Breast epithelium (tissue), 3 donors: ENCODE measurements at regions not wholly inside any gene's neighbourhood (a gene's known extent, or its start where the extent isn't known, plus 50 kb on each side); places are given as distances from the start of the nearest gene placed in this dataset.

Experiments used
- CTCF ChIP-seq, 3 donors: fragments of 450-650 bp; IDR thresholded peaks; one replicate each; pipeline ENCODE4 v1.5.1; 2016 to 2017; ENCODE audit warnings: antibody characterized with exemption in 3 of 3, mild to moderate bottlenecking in 3 of 3, moderate library complexity in 3 of 3
- POLR2A ChIP-seq: fragments of 450-650 bp; IDR thresholded peaks from one replicate; pipeline ENCODE4 v1.6.1; 2016; ENCODE audit warnings: antibody characterized with exemption, mild to moderate bottlenecking, moderate library complexity
- POLR2AphosphoS5 ChIP-seq, 3 donors: sonication (generic); formaldehyde crosslinking; IDR thresholded peaks; one replicate each; pipeline ENCODE4 v1.6.1; 2017; ENCODE audit warnings: antibody characterized with exemption in 3 of 3

DNA sequence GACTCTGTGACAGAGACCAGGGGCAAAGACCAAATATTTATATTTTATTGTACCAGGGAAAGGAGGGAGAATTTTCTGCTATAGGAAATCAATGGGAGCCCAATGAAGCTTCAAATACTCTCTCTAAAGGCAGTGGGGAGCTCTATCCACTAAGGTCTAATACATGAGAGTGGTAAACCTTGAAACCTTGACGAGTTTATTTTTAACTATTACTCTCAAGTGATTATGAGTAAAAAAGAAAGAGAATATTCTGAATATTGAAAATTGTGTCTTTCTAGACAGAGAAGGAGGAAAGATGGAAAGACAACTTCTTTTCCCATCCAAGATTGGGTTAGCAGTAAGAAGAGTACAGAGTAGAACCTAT is 1722.1 kb upstream of the SEL1L start:
- no peak for TF ChIP-seq POLR2AphosphoS5 (IDR thresholded peaks at IDR 0.05)
- TF ChIP-seq CTCF (IDR thresholded peaks at IDR 0.05) = no peak
- no peak for TF ChIP-seq POLR2A
